ENCODE measurements at regions not wholly inside any gene's neighbourhood (a gene's known extent, or its start where the extent isn't known, plus 50 kb on each side); places are given as distances from the start of the nearest gene placed in this dataset.

- Histone ChIP-seq H3K79me2 (ENCODE audit: low read length) (no peaks in the 10 kb centered on the region), H2AFZ (ENCODE audit: low read length) (no peak overlapping the region), H3K27me3 (replicated peaks; ENCODE audit: insufficient read depth, low read length) (no peaks in the 10 kb centered on the region), H3K4me1 (ENCODE audit: low read length) (peaks cover 23% of the 10 kb centered on the region), H4K20me1 (ENCODE audit: insufficient read depth, low read length) (no peaks in the 10 kb centered on the region), H3K27ac (ENCODE audit: low read length) (no peak overlapping the region), H3K9me3 (replicated peaks; ENCODE audit: insufficient read depth, low read length) (no peaks in the 10 kb centered on the region), H3F3A (ENCODE audit: insufficient read depth, low read length) (peaks cover 9% of the 10 kb centered on the region; the same call in 1 of the 2 replicates), H3K36me3 (replicated peaks; ENCODE audit: insufficient read depth, low read length) (no peaks in the 10 kb centered on the region), H3K4me3 (ENCODE audit: low read length) (no peak overlapping the region), H3K4me2 (ENCODE audit: low read depth, low read length) (no peak overlapping the region), H3K9ac (ENCODE audit: low read length) (no peak overlapping the region), H3K9me2 (replicated peaks; ENCODE audit: insufficient read depth, low read length) (no peaks in the 10 kb centered on the region)
- DNase-seq: no peak
- no peak for TF ChIP-seq EZH2phosphoT487 (IDR thresholded peaks at IDR 0.05; ENCODE audit: low read length)
- TF ChIP-seq CTCF (IDR thresholded peaks at IDR 0.05; ENCODE audit: low read length): no peak
- TF ChIP-seq EZH2 (optimal IDR thresholded peaks at IDR 0.05; ENCODE audit: low read depth, low read length): no peak
These were observed 251.1 kb downstream of the HAO1 start for GRCh38 chr20:7689151-7689550.

GRCh38 chr20:7691647-7692269 is 248.5 kb downstream of the HAO1 start:
- Histone ChIP-seq H3K9me3 (replicated peaks; ENCODE audit: insufficient read depth, low read length) (no peaks in the 10 kb centered on the region), H3K27me3 (replicated peaks; ENCODE audit: insufficient read depth, low read length) (no peaks in the 10 kb centered on the region), H3K9me2 (replicated peaks; ENCODE audit: insufficient read depth, low read length) (no peaks in the 10 kb centered on the region), H3K4me1 (ENCODE audit: low read length) (peaks cover 23% of the 10 kb centered on the region), H3F3A (ENCODE audit: insufficient read depth, low read length) (peaks cover 9% of the 10 kb centered on the region; the same call in 1 of the 2 replicates), H3K27ac (ENCODE audit: low read length) (no peak overlapping the region), H3K4me3 (ENCODE audit: low read length) (no peak overlapping the region), H3K4me2 (ENCODE audit: low read depth, low read length) (no peak overlapping the region), H3K79me2 (ENCODE audit: low read length) (no peaks in the 10 kb centered on the region), H3K9ac (ENCODE audit: low read length) (no peak overlapping the region), H3K36me3 (replicated peaks; ENCODE audit: insufficient read depth, low read length) (no peaks in the 10 kb centered on the region), H4K20me1 (ENCODE audit: insufficient read depth, low read length) (no peaks in the 10 kb centered on the region), H2AFZ (ENCODE audit: low read length) (no peak overlapping the region)
- TF ChIP-seq EZH2 (optimal IDR thresholded peaks at IDR 0.05; ENCODE audit: low read depth, low read length): no peak
- no peak for TF ChIP-seq CTCF (IDR thresholded peaks at IDR 0.05; ENCODE audit: low read length)
- no peak for TF ChIP-seq EZH2phosphoT487 (IDR thresholded peaks at IDR 0.05; ENCODE audit: low read length)
- DNase-seq: no peak

GRCh38 chr20:7692478-7692877 is 247.8 kb downstream of the HAO1 start:
- no peaks in the 10 kb centered on the region for H3K9me3 ChIP-seq (replicated peaks; ENCODE audit: insufficient read depth, low read length)
- H3F3A ChIP-seq (ENCODE audit: insufficient read depth, low read length): peaks cover 8% of the 10 kb centered on the region; the same call in 1 of the 2 replicates
- H3K9ac ChIP-seq (ENCODE audit: low read length): no peak overlapping the region
- peaks cover 17% of the 10 kb centered on the region for H3K4me1 ChIP-seq (ENCODE audit: low read length)
- no peak for DNase-seq
- H3K9me2 ChIP-seq (replicated peaks; ENCODE audit: insufficient read depth, low read length): no peaks in the 10 kb centered on the region
- H3K27me3 ChIP-seq (replicated peaks; ENCODE audit: insufficient read depth, low read length): no peaks in the 10 kb centered on the region
- H2AFZ ChIP-seq (ENCODE audit: low read length): no peak overlapping the region
- no peak for TF ChIP-seq EZH2phosphoT487 (IDR thresholded peaks at IDR 0.05; ENCODE audit: low read length)
- TF ChIP-seq EZH2 (optimal IDR thresholded peaks at IDR 0.05; ENCODE audit: low read depth, low read length): no peak
- H3K4me3 ChIP-seq (ENCODE audit: low read length): no peak overlapping the region
- no peak overlapping the region for H3K4me2 ChIP-seq (ENCODE audit: low read depth, low read length)
- H3K27ac ChIP-seq (ENCODE audit: low read length): no peak overlapping the region
- no peaks in the 10 kb centered on the region for H4K20me1 ChIP-seq (ENCODE audit: insufficient read depth, low read length)
- no peaks in the 10 kb centered on the region for H3K79me2 ChIP-seq (ENCODE audit: low read length)
- no peaks in the 10 kb centered on the region for H3K36me3 ChIP-seq (replicated peaks; ENCODE audit: insufficient read depth, low read length)

- no peaks in the 10 kb centered on the region for H3K36me3 ChIP-seq (replicated peaks; ENCODE audit: insufficient read depth, low read length)
- H3K79me2 ChIP-seq (ENCODE audit: low read length): no peaks in the 10 kb centered on the region
- H3K9me2 ChIP-seq (replicated peaks; ENCODE audit: insufficient read depth, low read length): no peaks in the 10 kb centered on the region
- no peak overlapping the region for H3K9ac ChIP-seq (ENCODE audit: low read length)
- no peak for DNase-seq
- H3K4me1 ChIP-seq (ENCODE audit: low read length): peaks cover 4% of the 10 kb centered on the region
- H3K27ac ChIP-seq (ENCODE audit: low read length): no peak overlapping the region
- no peak overlapping the region for H3K4me3 ChIP-seq (ENCODE audit: low read length)
- no peaks in the 10 kb centered on the region for H4K20me1 ChIP-seq (ENCODE audit: insufficient read depth, low read length)
- no peaks in the 10 kb centered on the region for H3F3A ChIP-seq (ENCODE audit: insufficient read depth, low read length)
- no peak for TF ChIP-seq EZH2 (optimal IDR thresholded peaks at IDR 0.05; ENCODE audit: low read depth, low read length)
- TF ChIP-seq EZH2phosphoT487 (IDR thresholded peaks at IDR 0.05; ENCODE audit: low read length): no peak
- no peak for TF ChIP-seq CTCF (IDR thresholded peaks at IDR 0.05; ENCODE audit: low read length)
- H2AFZ ChIP-seq (ENCODE audit: low read length): no peak overlapping the region
- no peaks in the 10 kb centered on the region for H3K9me3 ChIP-seq (replicated peaks; ENCODE audit: insufficient read depth, low read length)
- no peaks in the 10 kb centered on the region for H3K27me3 ChIP-seq (replicated peaks; ENCODE audit: insufficient read depth, low read length)
- no peak overlapping the region for H3K4me2 ChIP-seq (ENCODE audit: low read depth, low read length)
These were observed 246.5 kb downstream of the HAO1 start for GRCh38 chr20:7693761-7694160.
